ENCODE measurements at regions not wholly inside any gene's neighbourhood (a gene's known extent, or its start where the extent isn't known, plus 50 kb on each side); places are given as distances from the start of the nearest gene placed in this dataset.

GRCh38 chr6:146874278-146875018 is 275.7 kb downstream of the ADGB start:
- DNase-seq (ENCODE audit: low read depth): no peak
- no peak for TF ChIP-seq CTCF (IDR thresholded peaks at IDR 0.05; ENCODE audit: insufficient read depth, low read depth, low read length)
- no peak overlapping the region for H3K4me3 ChIP-seq (ENCODE audit: low read depth, low read length)

GRCh38 chr6:146875927-146876270 is 277.1 kb downstream of the ADGB start:
- no peak for DNase-seq (ENCODE audit: low read depth)
- no peak for TF ChIP-seq CTCF (IDR thresholded peaks at IDR 0.05; ENCODE audit: insufficient read depth, low read depth, low read length)
- no peak overlapping the region for H3K4me3 ChIP-seq (ENCODE audit: low read depth, low read length)

GRCh38 chr6:146876271-146877151 is 277.7 kb downstream of the ADGB start:
- no peak for TF ChIP-seq CTCF (IDR thresholded peaks at IDR 0.05; ENCODE audit: insufficient read depth, low read depth, low read length)
- peak; percentile 78 for DNase-seq (ENCODE audit: low read depth)

GRCh38 chr6:146878168-146878951 is 279.6 kb downstream of the ADGB start:
- H3K4me3 ChIP-seq (ENCODE audit: low read depth, low read length): no peak overlapping the region
- TF ChIP-seq CTCF (IDR thresholded peaks at IDR 0.05; ENCODE audit: insufficient read depth, low read depth, low read length): no peak
- no peak for DNase-seq (ENCODE audit: low read depth)

More at GRCh38 chr6:146876271-146877151, 277.7 kb downstream of the ADGB start:
- H3K4me3 ChIP-seq (ENCODE audit: low read depth, low read length): no peak overlapping the region

GRCh38 chr6:146878952-146879340 is 280.2 kb downstream of the ADGB start:
- no peak for DNase-seq (ENCODE audit: low read depth)
- H3K4me3 ChIP-seq (ENCODE audit: low read depth, low read length): no peak overlapping the region
- TF ChIP-seq CTCF (IDR thresholded peaks at IDR 0.05; ENCODE audit: insufficient read depth, low read depth, low read length): no peak

GRCh38 chr6:146879406-146880117 is 280.8 kb downstream of the ADGB start:
- no peak overlapping the region for H3K4me3 ChIP-seq (ENCODE audit: low read depth, low read length)
- no peak for DNase-seq (ENCODE audit: low read depth)
- TF ChIP-seq CTCF (IDR thresholded peaks at IDR 0.05; ENCODE audit: insufficient read depth, low read depth, low read length): no peak

Measured in fibroblast of villous mesenchyme (primary cell).